ENCODE measurements at regions not wholly inside any gene's neighbourhood (a gene's known extent, or its start where the extent isn't known, plus 50 kb on each side); places are given as distances from the start of the nearest gene placed in this dataset.
"Not testable (repeated sequence)": the region's sequence is repeated elsewhere in the genome, so short reads cannot be mapped to it uniquely, and the experiment has no call there.

DNA sequence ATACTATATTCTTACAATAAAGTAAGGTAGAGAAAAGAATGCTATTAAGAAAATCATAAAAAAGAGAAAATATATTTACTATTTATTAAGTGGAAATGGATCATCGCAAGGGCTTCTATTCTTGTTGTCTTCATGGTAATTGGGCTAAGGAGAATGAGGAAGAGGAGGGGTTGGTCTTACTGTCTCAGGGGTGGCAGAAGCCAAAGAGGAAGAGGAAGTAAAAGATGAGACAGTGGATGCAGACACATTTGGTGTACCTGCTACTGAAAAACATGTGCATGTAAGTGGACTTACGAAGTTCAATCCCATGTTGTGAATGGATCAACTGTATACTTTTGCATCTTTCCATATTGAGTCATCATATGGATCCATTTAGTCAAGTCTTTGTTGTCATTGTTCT is 1502.1 kb upstream of the ADGRL3 start:
- no peak for DNase-seq (ENCODE audit: low spot score)

- DNase-seq (ENCODE audit: low spot score) = no peak
Observed at GRCh38 chr4:59700651-59701050, 1499.5 kb upstream of the ADGRL3 start.

- DNase-seq (ENCODE audit: low spot score) = no peak
Observed at GRCh38 chr4:59704616-59705015, 1495.5 kb upstream of the ADGRL3 start.

- DNase-seq (ENCODE audit: low spot score) = no peak
Observed at GRCh38 chr4:59712470-59712869, 1487.7 kb upstream of the ADGRL3 start.

GRCh38 chr4:59724286-59724685 is 1475.8 kb upstream of the ADGRL3 start:
- DNase-seq (ENCODE audit: low spot score) = not testable (repeated sequence)

GRCh38 chr4:59727745-59728144 is 1472.4 kb upstream of the ADGRL3 start:
- DNase-seq (ENCODE audit: low spot score) = no peak

- DNase-seq (ENCODE audit: low spot score) = no peak
Observed at GRCh38 chr4:59728496-59728895, 1471.6 kb upstream of the ADGRL3 start.

DNA sequence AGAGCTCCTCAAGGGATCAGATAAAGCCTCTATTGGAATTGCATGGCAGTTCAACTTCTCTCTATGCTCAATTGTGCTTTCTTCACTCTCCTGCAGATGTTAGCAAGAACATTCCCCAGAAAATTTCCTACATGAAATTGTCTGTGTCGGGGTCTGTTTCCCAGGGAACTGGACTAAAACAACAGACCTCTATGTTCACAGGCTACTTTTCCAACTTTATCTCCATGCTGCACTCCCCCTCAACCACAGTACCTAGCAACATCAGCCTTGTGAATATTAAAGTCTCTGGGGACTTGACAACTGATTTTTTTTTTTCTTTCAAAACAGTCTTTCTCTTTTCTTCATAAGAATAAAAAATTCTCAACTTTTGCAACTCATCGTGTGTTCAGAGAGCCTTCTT is 1470.8 kb upstream of the ADGRL3 start:
- no peak for DNase-seq (ENCODE audit: low spot score)

DNA sequence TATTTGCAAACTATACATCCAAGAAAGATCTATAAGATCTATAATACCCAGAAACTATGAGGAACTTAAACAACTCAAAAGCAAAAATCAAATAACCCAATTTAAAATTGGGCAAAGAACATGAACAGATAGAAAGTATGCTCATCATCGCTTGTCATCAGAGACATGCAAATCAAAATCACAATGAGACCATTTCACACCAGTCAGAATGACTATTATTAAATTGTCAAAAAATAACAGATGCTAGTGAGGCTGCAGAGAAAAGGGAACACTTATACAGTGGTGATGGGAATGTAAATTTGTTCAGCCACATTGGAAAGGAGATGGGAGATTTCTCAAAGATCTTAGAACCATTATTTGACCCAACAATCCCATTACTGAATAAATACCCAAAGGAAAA is 1451.7 kb upstream of the ADGRL3 start:
- DNase-seq (ENCODE audit: low spot score) = no peak

DNA sequence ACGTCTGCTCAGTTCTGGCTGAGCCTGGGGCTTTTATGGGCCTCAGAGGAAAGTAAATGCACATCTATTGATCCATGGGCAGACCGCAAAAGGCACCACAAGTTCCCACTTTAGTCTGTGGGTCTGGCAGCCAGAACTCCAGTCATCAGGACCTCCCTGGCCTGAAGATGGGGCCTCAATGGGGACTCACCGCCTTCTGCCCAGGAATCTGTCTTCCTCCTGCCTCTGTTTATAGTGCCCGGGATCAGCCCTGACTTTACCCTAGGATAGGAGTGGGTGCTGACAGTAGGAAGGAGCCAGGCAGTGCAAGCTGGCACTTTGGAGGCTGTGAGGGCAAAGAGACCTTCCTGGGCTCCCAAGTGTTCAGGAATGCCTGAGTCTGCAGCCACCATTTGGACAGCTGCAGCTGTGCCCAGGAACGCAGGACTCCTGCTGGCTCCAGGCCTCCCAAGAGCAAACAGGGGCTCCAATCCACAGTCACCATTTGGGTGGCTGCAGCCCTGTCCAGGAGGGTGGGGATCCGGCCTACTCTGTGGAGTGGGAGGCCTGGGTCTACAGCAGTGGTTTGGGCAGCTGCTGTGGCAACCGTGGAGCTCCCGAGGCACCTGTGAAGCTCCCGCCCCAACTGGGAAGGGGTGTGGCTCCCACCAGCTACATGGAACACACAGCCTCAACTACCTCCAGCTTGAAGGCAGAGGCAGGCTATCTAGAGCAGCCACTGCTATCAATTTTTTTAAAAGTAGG is 1440.9 kb upstream of the ADGRL3 start:
- DNase-seq (ENCODE audit: low spot score) = no peak

DNA sequence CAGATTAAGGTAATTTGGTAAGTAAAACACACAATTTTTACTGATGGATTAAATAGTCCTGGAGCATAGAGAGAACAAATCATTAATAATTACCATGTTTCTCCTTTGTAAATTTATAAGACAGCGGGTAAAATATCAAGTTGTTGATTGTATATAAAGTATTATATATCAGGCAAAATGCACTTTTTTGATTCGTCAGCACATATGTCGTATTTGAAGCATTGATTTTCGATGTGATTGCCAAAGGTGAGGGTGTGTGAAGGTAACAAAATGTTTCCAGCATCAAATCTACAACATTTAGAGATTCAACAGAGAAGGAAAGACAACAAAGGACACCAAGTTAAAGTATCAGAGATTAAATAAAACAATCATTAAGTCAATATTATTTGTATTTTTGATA is 1437.8 kb upstream of the ADGRL3 start:
- DNase-seq (ENCODE audit: low spot score) = no peak

DNA sequence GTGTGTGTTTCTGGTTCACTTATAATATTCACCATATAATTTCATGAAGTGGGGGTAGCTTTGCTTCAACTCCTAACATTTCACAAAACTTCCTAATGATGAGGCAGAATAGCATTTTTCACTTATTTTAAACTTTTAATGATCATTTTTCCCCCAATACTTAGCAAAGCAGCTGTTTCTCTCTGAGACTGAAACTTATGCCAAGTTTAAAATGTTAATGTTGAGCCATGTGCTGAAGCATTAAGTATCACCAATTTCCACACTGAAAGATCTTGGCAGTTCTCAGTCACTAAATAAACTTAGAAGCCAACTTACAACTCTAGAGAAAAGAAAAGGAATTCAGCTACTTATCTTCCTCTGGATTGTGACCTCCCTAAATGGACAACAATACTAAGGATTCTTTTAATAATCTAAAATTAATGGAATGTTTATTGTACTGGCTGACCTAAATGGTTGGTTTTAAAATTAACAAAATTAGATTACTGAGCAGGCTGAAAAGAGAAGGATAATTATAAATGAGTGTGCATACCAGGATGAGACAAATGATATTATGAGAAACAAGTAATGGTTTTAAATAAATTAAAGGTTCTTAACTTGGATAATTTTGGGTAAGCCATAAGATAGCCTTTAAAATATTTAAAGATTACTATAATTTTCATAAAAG is 1429.4 kb upstream of the ADGRL3 start:
- DNase-seq (ENCODE audit: low spot score) = no peak

- DNase-seq (ENCODE audit: low spot score) = no peak
Observed at GRCh38 chr4:59772641-59773139, 1427.4 kb upstream of the ADGRL3 start.

DNA sequence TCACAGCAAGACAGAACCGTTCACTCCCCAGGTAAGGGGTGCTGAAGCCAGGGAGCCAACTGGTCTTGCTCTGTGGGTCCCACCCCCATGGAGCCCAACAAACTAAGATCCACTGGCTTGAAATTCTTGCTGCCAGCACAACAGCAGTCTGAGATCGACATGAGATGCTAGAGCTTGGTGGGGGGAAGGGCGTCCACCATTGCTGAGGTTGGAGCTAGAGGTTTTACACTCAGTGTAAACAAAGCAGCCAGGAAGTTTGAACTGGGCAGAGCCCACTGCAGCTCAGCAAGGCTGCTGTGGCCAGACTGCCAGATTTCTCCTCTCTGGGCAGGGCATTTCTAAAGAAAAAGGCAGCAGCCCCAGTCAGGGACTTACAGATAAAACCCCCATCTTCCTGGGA is 1419.9 kb upstream of the ADGRL3 start:
- DNase-seq (ENCODE audit: low spot score) = not testable (repeated sequence)

DNA sequence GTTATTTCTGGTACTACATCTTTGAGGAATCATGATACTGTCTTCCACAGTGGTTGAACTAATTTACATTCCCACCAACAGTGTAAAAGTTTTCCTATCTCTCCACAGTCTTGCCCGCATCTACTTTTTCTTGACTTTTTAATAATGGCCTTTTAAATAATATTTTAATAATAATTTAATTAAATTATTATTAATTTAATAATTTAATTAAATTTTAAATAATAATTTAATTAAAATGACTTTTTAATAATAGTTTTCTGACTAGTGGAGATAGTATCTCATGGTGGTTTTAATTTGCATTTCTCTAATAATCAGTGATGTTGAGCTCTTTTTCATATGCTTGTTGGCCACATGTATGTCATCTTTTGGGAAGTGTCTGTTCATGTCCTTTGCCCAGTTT is 1395.0 kb upstream of the ADGRL3 start:
- DNase-seq (ENCODE audit: low spot score) = no peak

DNA sequence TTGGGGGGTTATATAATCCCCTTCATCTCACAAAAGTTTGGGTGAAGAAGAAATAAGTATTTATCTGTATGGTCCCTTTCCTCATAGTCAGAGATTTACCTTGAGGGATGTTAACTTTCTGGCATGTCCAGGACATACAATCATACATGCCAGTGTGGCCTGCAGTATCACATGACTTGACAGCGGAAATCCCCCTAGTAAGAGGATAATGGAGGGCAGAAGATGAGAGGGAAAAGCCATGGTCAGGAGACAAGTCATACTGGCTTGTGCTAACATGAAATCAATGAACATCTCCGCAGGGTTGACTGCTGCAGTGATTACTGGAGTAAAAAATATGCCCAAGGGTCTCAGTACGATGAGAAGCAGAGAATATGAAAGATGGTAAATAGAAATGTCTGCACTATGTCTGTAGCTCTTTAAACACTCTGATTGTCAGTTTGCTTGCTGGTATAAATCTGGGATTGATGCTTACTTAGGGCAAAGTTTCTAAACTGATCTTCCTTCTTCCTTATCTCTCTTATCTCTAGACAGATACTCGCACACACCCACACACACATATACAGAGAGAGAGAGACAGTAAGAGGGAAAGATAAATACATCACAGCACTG is 1385.6 kb upstream of the ADGRL3 start:
- no peak for DNase-seq (ENCODE audit: low spot score)

- DNase-seq (ENCODE audit: low spot score) = no peak
Observed at GRCh38 chr4:59818656-59819055, 1381.5 kb upstream of the ADGRL3 start.

- no peak for DNase-seq (ENCODE audit: low spot score)
Observed at GRCh38 chr4:59823311-59823710, 1376.8 kb upstream of the ADGRL3 start.

- no peak for DNase-seq (ENCODE audit: low spot score)
Observed at GRCh38 chr4:59825104-59825503, 1375.0 kb upstream of the ADGRL3 start.

GRCh38 chr4:59831746-59832145 is 1368.4 kb upstream of the ADGRL3 start:
- no peak for DNase-seq (ENCODE audit: low spot score)

DNA sequence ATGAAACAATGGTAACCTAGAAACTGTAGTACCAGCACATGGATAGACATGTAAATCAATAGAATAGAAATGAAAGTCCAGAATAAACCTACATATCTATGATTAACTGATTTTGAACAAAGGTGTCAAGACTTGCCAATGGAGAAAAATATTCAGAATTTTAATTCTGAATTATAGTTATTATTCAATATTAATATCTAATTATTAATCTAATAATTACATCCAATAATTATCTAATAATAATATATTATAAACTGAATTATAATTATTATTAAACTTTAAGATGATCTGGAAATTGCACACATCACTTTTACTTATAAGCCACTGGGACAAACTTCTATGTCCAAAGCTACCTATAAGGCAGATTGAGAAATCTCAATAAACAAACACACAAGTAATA is 1365.2 kb upstream of the ADGRL3 start:
- no peak for DNase-seq (ENCODE audit: low spot score)

- no peak for DNase-seq (ENCODE audit: low spot score)
Observed at GRCh38 chr4:59837751-59838150, 1362.4 kb upstream of the ADGRL3 start.

DNA sequence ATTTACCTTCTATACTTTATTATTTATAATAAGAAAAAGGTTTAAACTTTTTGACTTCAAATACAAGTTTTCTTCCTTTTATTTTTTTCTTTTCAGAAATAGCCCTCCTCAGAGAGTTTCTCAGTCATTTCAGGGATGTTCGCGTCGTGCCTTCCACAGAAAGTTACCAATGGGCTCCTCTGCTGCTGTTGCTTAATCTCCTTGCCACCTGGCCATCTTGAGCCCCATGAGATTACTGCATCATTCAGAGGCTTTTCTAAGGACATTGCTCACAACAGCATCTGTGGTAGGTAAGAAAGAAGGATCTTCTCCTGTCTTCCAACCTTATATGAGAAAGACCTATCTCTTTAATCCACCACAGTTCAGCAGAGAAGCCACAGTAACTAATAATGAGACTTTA is 1361.9 kb upstream of the ADGRL3 start:
- no peak for DNase-seq (ENCODE audit: low spot score)
